A549 (cell line): ENCODE measurements at regions not wholly inside any gene's neighbourhood (a gene's known extent, or its start where the extent isn't known, plus 50 kb on each side); places are given as distances from the start of the nearest gene placed in this dataset.

Source experiments
- CBX2 ChIP-seq: fragments of 200-600 bp; sonication (generic); IDR thresholded peaks from 2 replicates; pipeline ENCODE4 v1.6.1; 2016; ENCODE audit warnings: low read depth, mild to moderate bottlenecking, borderline replicate concordance
- CEBPB ChIP-seq, 2 experiments: fragments of >200 bp in 1 of 2; sonication (Bioruptor Twin) in 1 of 2; formaldehyde crosslinking in 1 of 2; IDR thresholded peaks; 2 replicates each; pipeline ENCODE4 v1.6.1; 2012 to 2016
- CTCF ChIP-seq: fragments of >200 bp; sonication (Bioruptor Twin); formaldehyde crosslinking; IDR thresholded peaks from 3 replicates; pipeline ENCODE4 v1.5.1; 2016
- HOXB5 ChIP-seq: fragments of 250-450 bp; sonication (Bioruptor Pico); IDR thresholded peaks from 2 replicates; pipeline ENCODE4 v1.5.0; 2020; ENCODE audit warnings: mild to moderate bottlenecking, moderate library complexity
- MYC ChIP-seq: IDR thresholded peaks from 2 replicates; pipeline ENCODE4 v1.6.1; 2012; ENCODE audit warnings: mild to moderate bottlenecking, inconsistent platforms, low read length, improper control_type of control experiment, borderline replicate concordance
- PBX3 ChIP-seq: IDR thresholded peaks from 2 replicates; pipeline ENCODE4 v1.6.1; 2012
- POLR2A ChIP-seq: IDR thresholded peaks from 2 replicates; pipeline ENCODE4 v1.6.1; 2012; ENCODE audit warnings: mild to moderate bottlenecking, low read length
- RARB ChIP-seq: fragments of 250-450 bp; sonication (Bioruptor Pico); IDR thresholded peaks from 2 replicates; pipeline ENCODE4 v1.8.0; 2021; ENCODE audit warnings: mild to moderate bottlenecking, moderate library complexity
- RCOR1 ChIP-seq: fragments of 150-350 bp; IDR thresholded peaks from 2 replicates; pipeline ENCODE4 v1.6.1; 2014; ENCODE audit warnings: antibody characterized with exemption, low read length, low read depth
- SREBF2 ChIP-seq: fragments of 450-650 bp; IDR thresholded peaks from 2 replicates; pipeline ENCODE4 v1.6.1; 2014; ENCODE audit warnings: mild to moderate bottlenecking, moderate library complexity

GRCh38 chr1:60994828-60995492 lies 87.4 kb upstream of the NFIA start:
- TF ChIP-seq CTCF (no peak), POLR2A (no peak), RARB (no peak), PBX3 (no peak), CEBPB (IDR thresholded peaks at IDR 0.05) (no peak), SREBF2 (no peak), CBX2 (no peak), RCOR1 (no peak), MYC (no peak), HOXB5 (CRISPR knock-in tag) (no peak)
